Natural killer cell treated with Interleukin-12 subunit alpha and Interleukin-12 subunit beta and Interleukin-15 and Interleukin-18, amount 100 ng/mL, for 72 hours (primary cell): ENCODE measurements at regions not wholly inside any gene's neighbourhood (a gene's known extent, or its start where the extent isn't known, plus 50 kb on each side); places are given as distances from the start of the nearest gene placed in this dataset.

Experiments
- ATAC-seq, 2 donors: fragments of 150-1000 bp; cut with Tn5 transposase in 1 of 2; sonication (Bioruptor Pico), chemical (Tn5 transposase) in 1 of 2; 2 replicates each; pipeline ENCODE4 v1.10.0; 2021
- DNase-seq: peaks from one replicate; pipeline ENCODE4 v3.0.0; 2022; ENCODE audit warnings: low spot score
- H3K27ac Mint-ChIP-seq, 2 donors: 1 replicate in 1 of 2; 2 replicates in 1 of 2; pipeline ENCODE4 v1.8.0; 2022; ENCODE audit warnings: mixed read lengths in 2 of 2, mild to moderate bottlenecking in 1 of 2, moderate library complexity in 1 of 2
- H3K27me3 Mint-ChIP-seq, 2 donors: 1 replicate in 1 of 2; 2 replicates in 1 of 2; pipeline ENCODE4 v1.8.0; 2022; ENCODE audit warnings: mixed read lengths in 2 of 2
- H3K36me3 Mint-ChIP-seq: one replicate; pipeline ENCODE4 v1.8.0; 2022; ENCODE audit warnings: mixed read lengths
- H3K4me1 Mint-ChIP-seq, 2 donors: 1 replicate in 1 of 2; 2 replicates in 1 of 2; pipeline ENCODE4 v1.8.0; 2022; ENCODE audit warnings: low read depth in 2 of 2, mixed read lengths in 2 of 2, mild to moderate bottlenecking in 1 of 2
- H3K4me3 Mint-ChIP-seq: one replicate; pipeline ENCODE4 v1.8.0; 2022; ENCODE audit warnings: mixed read lengths
- H3K9me3 Mint-ChIP-seq: 2 replicates; pipeline ENCODE4 v1.8.0; 2022; ENCODE audit warnings: mixed read lengths

DNA sequence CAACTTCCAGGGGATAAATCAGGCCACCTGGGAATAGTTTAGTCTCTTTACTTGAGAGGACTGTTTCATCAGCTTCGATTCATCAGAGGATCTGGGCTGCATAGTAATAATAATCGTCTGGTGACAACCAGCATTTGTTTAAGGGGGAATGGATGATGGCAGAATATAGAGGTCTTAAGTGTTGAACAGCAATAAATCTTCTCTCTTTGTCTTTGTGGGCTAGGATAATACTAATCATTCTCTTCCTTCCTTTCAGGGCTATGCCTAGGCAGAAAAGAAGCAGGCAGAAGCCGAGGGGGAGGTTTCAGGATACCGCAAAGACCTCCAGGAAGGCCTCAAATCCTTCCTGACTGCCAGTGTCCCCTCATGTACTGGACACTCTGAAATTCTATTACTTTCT, 150.4 kb upstream of the GAREM1 start:
- H3K27me3 Mint-ChIP-seq: no peaks in the 10 kb centered on the region
- no peaks in the 10 kb centered on the region for H3K9me3 Mint-ChIP-seq
- no peaks in the 10 kb centered on the region for H3K36me3 Mint-ChIP-seq
- no peak overlapping the region for H3K27ac Mint-ChIP-seq
- no peaks in the 10 kb centered on the region for H3K4me1 Mint-ChIP-seq
- ATAC-seq: no peak
- H3K4me3 Mint-ChIP-seq: no peak overlapping the region
- DNase-seq: no peak

DNA sequence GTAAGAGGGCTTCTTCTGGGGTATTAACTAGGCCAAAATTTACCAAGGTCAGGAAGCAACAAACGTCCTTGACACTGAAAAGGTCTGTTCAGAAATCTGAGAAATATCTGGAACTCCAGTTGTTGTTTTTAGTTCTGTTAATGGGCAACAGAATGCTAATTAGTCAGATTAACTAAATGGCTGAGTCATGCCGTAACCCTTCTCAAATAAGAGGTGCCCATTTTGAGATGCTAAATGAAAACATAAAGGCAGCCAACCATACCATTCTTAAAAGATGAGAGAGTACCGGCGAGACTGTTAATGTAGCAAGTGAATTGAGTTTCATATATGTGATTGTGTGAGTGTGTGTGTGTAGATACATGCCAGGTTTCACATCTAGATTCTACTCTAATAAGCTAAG, 147.9 kb upstream of the GAREM1 start:
- Mint-ChIP-seq H3K9me3 (no peaks in the 10 kb centered on the region), H3K36me3 (no peaks in the 10 kb centered on the region), H3K4me1 (no peaks in the 10 kb centered on the region), H3K27ac (no peak overlapping the region), H3K4me3 (no peak overlapping the region), H3K27me3 (no peaks in the 10 kb centered on the region)
- DNase-seq (no peak), ATAC-seq (no peak)

DNA sequence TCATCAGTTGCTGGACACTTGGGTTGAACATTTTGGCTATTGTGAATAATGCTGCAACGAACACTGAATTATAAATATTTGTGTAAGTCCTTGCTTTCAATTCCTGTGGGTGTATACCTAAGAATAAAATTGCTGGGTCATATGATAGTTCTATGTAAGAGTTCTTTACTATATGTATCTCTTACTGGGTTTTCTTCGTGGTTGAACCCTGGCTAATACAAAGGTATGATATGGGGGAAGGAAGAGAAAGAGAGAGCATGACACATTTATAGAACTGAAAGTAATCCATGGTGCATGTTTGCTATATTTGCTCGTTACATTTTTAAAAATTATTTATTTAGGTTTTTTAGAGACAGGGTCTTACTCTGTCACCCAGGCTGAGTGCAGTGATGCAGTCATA, 143.1 kb upstream of the GAREM1 start:
- no peaks in the 10 kb centered on the region for H3K4me1 Mint-ChIP-seq
- H3K4me3 Mint-ChIP-seq: no peak overlapping the region
- DNase-seq: no peak
- no peaks in the 10 kb centered on the region for H3K36me3 Mint-ChIP-seq
- H3K27ac Mint-ChIP-seq: no peak overlapping the region
- H3K27me3 Mint-ChIP-seq: peaks cover 0 to 5% of the 10 kb centered on the region in 2 donors
- peaks cover 5% of the 10 kb centered on the region for H3K9me3 Mint-ChIP-seq
- ATAC-seq: no peak

DNA sequence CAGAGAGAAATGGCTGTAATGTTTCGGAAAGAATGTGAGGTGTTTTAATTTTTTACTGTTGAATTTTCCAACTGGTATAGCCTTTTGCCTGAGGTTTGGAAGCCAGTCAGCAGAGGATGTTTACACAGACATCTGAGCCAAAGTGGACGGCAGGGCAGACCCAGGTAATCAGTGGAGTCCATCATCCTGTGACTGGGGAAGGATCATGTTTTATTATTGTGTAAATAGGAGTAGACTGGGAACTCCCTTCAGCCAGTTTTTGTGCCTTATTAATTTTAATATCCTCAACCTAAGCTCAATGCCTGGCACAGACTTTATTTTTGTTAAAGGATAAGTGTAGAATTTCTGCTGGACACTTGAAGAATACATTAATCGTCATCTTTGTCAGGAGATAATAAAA, 142.0 kb upstream of the GAREM1 start:
- Mint-ChIP-seq H3K9me3 (peaks cover 5% of the 10 kb centered on the region), H3K27me3 (peaks cover 0 to 6% of the 10 kb centered on the region in 2 donors), H3K4me3 (no peak overlapping the region), H3K27ac (no peak overlapping the region), H3K36me3 (no peaks in the 10 kb centered on the region), H3K4me1 (no peaks in the 10 kb centered on the region)
- no peak for DNase-seq
- no peak for ATAC-seq

DNA sequence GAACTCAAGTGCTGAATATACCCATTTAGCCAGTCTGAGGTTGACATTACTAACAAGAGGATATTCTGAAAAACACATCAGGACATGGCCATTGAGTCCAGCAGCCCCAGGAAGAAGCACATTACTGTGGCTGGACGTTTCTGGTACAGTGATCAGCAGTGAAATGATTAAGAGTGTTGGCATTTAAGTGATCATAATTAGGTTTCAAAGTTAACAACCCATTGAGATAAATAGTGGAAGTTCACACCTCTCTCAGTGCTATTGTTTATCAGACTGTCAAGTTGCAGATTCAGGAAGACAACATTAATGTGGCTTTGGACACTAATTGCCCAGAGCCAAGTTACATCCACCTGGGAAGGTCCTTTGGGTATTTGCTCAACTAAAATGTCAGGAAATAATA, 139.5 kb upstream of the GAREM1 start:
- no peaks in the 10 kb centered on the region for H3K36me3 Mint-ChIP-seq
- no peaks in the 10 kb centered on the region for H3K4me1 Mint-ChIP-seq
- no peak overlapping the region for H3K4me3 Mint-ChIP-seq
- ATAC-seq (no peak), DNase-seq (no peak)
- peaks cover 5% of the 10 kb centered on the region for H3K9me3 Mint-ChIP-seq
- H3K27me3 Mint-ChIP-seq: peaks cover 0 to 6% of the 10 kb centered on the region in 2 donors
- no peak overlapping the region for H3K27ac Mint-ChIP-seq

DNA sequence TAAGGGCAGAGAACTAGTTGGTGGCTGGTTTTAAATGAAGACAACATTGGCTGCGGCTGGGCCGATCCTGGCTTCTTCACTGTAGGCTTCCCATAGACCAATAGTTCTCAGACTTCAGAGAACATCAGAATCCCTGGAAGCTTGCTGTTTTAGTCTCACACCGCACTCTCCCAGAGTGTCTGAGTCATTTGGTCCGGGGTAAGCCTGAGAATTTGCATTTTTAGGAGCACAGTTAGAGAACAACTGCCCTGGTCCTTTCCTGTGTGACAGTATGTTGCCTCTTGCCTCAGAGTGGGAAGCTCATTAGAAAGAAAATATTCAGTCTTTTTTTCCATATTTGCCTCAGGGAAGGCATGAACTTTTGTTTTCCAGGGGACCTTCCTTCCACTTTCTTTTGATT, 137.1 kb upstream of the GAREM1 start:
- ATAC-seq: no peak
- no peaks in the 10 kb centered on the region for H3K36me3 Mint-ChIP-seq
- H3K27ac Mint-ChIP-seq: no peak overlapping the region
- H3K4me3 Mint-ChIP-seq: no peak overlapping the region
- peaks cover 9% of the 10 kb centered on the region for H3K9me3 Mint-ChIP-seq
- H3K27me3 Mint-ChIP-seq: peaks cover 0 to 6% of the 10 kb centered on the region in 2 donors
- no peak for DNase-seq
- no peaks in the 10 kb centered on the region for H3K4me1 Mint-ChIP-seq

DNA sequence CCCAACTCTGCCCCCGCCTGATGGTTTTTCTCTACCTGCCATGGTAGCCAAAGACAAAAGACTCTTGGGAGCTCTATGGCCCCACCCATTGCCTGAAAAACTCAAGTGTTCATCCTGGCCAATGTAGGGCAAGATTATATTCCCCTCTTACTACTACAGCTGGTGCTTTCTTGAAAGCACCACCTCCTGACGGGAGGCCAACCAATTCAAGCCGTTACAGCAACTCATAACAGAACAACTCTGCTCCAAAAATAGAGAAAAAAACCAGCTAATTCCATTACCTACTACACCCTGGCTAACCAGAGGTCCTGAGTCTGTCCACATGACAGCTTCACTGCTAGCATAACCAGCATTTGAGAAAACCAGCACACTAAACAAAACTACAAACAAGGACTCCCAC, 127.5 kb upstream of the GAREM1 start:
- H3K27ac Mint-ChIP-seq: no peak overlapping the region

DNA sequence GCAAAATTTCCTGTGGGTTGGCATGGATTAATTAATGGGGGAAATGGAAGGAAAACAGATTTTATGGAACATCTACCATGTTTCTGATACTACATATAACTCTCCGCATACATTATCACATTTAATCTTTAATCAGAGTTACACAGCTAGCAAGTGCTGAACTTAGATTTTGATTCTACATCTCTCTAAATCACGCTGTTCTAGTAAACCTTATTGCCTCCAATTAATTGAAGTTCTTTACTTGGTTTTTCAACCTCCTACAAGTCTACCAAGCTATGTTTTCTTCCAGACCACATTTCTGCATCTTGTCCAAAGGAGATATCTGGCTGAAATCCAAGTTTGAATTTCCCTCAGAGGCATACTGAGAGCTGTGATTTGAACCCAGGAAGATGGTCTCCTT, 125.8 kb upstream of the GAREM1 start:
- Mint-ChIP-seq H3K4me3 (no peak overlapping the region), H3K36me3 (no peaks in the 10 kb centered on the region), H3K9me3 (no peaks in the 10 kb centered on the region), H3K4me1 (no peaks in the 10 kb centered on the region), H3K27ac (no peak overlapping the region), H3K27me3 (peaks cover 0 to 2% of the 10 kb centered on the region in 2 donors)
- ATAC-seq (no peak), DNase-seq (no peak)

More for the DNA sequence above, 127.5 kb upstream of the GAREM1 start:
- Mint-ChIP-seq H3K27me3 (peaks cover 0 to 2% of the 10 kb centered on the region in 2 donors), H3K36me3 (no peaks in the 10 kb centered on the region), H3K4me3 (no peak overlapping the region), H3K9me3 (no peaks in the 10 kb centered on the region), H3K4me1 (no peaks in the 10 kb centered on the region)
- ATAC-seq: no peak
- DNase-seq: no peak

DNA sequence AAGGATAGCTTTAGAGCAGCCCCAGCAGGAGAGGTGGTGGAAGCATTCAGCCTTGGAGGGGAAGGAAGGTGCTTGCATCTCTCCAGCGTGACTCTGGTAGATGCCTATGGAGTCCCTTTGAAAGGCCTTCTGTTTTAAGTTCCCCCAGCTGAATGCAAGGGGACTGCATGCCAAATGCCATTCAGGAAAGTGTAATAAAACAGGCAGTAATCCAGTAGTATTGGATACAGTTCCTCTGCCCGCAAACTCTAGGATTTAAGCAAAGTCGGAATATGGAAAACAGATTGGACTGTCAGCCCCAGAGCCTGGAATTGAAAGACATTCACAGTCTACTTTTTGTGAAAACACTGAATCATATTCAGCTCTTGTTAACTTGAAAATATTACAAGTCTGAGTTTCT, 125.2 kb upstream of the GAREM1 start:
- no peaks in the 10 kb centered on the region for H3K9me3 Mint-ChIP-seq
- peaks cover 0 to 2% of the 10 kb centered on the region in 2 donors for H3K27me3 Mint-ChIP-seq
- H3K36me3 Mint-ChIP-seq: no peaks in the 10 kb centered on the region
- no peaks in the 10 kb centered on the region for H3K4me1 Mint-ChIP-seq
- ATAC-seq (no peak), DNase-seq (no peak)
- no peak overlapping the region for H3K27ac Mint-ChIP-seq
- H3K4me3 Mint-ChIP-seq: no peak overlapping the region

DNA sequence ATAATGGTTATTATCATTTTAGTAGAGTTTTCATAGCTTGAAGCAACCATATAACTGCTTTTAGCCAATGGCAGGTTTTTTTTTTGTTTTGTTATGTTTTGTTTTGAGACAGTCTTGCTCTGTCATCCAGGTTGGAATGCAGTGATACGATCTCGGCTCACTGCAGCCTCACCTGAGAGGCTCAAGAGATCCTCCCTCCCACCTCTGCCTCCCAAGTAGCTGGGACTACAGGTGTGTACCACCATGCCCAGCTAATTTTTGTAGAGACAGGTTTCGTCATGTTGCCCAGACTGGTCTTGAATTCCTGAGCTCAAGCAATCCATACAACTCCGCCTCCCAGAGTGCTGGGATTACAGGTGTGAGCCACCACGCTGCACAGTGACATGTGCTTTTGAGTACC, 117.5 kb upstream of the GAREM1 start:
- H3K36me3 Mint-ChIP-seq: no peaks in the 10 kb centered on the region
- no peaks in the 10 kb centered on the region for H3K4me1 Mint-ChIP-seq
- H3K27me3 Mint-ChIP-seq: no peaks in the 10 kb centered on the region
- no peak overlapping the region for H3K27ac Mint-ChIP-seq
- H3K4me3 Mint-ChIP-seq: no peak overlapping the region
- H3K9me3 Mint-ChIP-seq: peaks cover 5% of the 10 kb centered on the region
- ATAC-seq (no peak), DNase-seq (no peak)

DNA sequence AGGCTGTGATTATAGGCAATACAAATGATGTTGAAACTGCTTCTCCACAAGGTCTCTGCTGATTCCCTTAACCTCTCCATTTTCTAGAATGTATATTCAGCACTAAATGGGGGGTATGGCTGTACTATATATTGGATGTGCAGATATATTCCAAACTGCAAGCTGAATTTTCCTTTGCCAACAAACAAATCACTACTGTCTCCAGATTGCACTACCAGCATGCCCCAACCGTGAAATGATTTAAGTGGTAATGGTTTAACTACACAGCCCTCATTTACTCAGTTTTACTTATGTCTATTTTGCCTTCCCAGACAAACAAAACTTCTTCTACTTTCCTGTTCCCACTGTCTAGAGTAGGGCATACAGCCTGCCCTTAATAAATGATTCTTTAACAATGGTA, 112.7 kb upstream of the GAREM1 start:
- no peak overlapping the region for H3K27ac Mint-ChIP-seq
- H3K4me1 Mint-ChIP-seq: no peaks in the 10 kb centered on the region
- DNase-seq (no peak), ATAC-seq (no peak)
- H3K4me3 Mint-ChIP-seq: no peak overlapping the region
- no peaks in the 10 kb centered on the region for H3K36me3 Mint-ChIP-seq
- peaks cover 0 to 2% of the 10 kb centered on the region in 2 donors for H3K27me3 Mint-ChIP-seq
- no peaks in the 10 kb centered on the region for H3K9me3 Mint-ChIP-seq

DNA sequence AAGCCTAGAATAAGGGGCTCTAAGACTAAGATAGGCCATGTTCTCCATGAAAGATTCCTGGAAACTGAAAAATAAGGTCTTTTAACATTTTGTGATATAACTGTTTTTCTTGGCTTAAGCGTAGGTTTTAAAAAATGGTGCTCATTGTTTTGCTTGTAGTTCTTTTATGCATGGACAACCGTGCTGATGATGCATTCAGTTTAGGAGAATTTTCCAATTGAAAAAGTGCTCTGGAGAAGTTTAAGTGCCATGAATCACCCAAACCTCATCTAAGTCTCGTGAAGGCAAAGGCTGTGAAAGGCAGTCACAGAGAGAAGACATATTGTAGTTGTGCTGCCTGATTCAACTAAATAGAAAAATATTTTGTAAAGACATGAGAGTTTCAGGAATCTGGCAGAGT, 111.8 kb upstream of the GAREM1 start:
- DNase-seq (no peak), ATAC-seq (no peak)
- no peaks in the 10 kb centered on the region for H3K9me3 Mint-ChIP-seq
- peaks cover 0 to 2% of the 10 kb centered on the region in 2 donors for H3K27me3 Mint-ChIP-seq
- no peaks in the 10 kb centered on the region for H3K4me1 Mint-ChIP-seq
- no peak overlapping the region for H3K4me3 Mint-ChIP-seq
- H3K36me3 Mint-ChIP-seq: no peaks in the 10 kb centered on the region
- no peak overlapping the region for H3K27ac Mint-ChIP-seq

DNA sequence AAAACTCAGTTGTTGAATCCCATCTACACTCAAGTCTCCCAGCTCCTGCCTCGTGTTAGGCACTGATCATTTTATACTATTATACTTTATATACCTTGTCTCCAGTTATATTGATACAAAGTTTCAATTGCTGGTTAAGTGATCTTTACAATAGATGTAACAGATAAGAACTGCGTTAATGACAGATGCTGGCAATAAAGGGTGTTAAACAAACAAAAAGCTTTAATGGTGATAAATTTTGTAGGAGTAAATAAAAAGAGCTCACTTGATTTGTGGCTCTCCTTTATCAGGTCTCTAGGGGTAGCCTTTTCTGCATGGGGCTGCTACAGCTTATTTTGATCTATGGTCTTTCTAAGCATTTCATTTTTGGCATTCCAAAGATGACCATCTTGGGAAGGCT, 106.9 kb upstream of the GAREM1 start:
- no peaks in the 10 kb centered on the region for H3K9me3 Mint-ChIP-seq
- H3K27ac Mint-ChIP-seq: no peak overlapping the region
- H3K4me3 Mint-ChIP-seq: no peak overlapping the region
- no peak for ATAC-seq
- no peak for DNase-seq
- no peaks in the 10 kb centered on the region for H3K4me1 Mint-ChIP-seq
- peaks cover 9 to 10% of the 10 kb centered on the region in 2 donors for H3K27me3 Mint-ChIP-seq
- H3K36me3 Mint-ChIP-seq: no peaks in the 10 kb centered on the region

DNA sequence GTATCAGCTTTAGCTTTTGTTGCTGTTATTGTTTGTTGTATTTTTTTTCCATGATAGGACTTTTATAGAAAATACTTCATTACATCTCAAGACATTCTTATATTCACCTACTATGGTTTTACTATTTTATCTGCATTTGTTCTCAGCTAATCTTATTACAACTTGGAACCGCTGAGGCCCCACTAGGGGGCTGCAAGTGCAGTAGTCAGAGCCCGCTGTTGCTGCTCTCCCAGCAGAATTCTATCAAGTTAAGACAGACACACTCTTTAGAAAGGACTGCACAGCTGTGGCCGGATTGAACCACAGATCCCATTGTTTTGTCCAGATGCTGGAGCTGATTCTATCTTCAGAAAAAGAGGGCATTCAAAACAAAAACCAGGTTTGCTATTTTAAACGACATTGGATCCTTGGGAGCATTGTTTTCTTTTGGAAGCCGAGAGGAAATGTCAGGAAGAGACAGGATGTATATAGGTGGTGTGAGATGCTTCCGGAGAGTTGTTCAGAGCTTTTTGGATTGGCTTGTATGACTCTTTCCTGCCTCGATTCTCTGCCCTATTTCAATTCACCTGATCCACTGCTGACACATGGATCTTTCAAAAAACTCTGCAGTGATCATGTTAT, 105.7 kb upstream of the GAREM1 start:
- Mint-ChIP-seq H3K4me1 (no peaks in the 10 kb centered on the region), H3K27ac (no peak overlapping the region), H3K36me3 (no peaks in the 10 kb centered on the region), H3K9me3 (no peaks in the 10 kb centered on the region), H3K4me3 (no peak overlapping the region), H3K27me3 (peaks cover 9 to 14% of the 10 kb centered on the region in 2 donors)
- DNase-seq (no peak), ATAC-seq (no peak)

DNA sequence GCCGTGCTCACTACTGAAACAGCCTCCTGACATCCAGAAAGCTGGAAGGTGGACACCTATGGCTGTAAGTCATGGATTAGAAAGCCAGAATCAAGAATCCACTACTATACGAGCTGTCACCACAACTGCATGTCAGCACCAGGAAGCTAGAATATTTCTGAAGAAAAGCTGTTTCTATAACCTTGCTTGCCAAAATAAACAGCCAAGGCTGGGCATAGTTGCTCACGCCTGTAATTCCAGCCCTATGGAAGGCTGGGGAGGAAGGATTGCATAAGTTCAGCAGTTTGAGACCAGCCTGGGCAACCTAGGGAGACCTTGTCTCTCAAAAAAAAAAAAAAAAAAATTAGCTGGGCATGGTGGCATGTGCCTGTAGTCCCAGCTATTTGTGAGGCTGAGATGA, 96.3 kb upstream of the GAREM1 start:
- no peak overlapping the region for H3K27ac Mint-ChIP-seq
- no peak for DNase-seq
- H3K36me3 Mint-ChIP-seq: no peaks in the 10 kb centered on the region
- H3K4me1 Mint-ChIP-seq: no peaks in the 10 kb centered on the region
- no peaks in the 10 kb centered on the region for H3K9me3 Mint-ChIP-seq
- H3K27me3 Mint-ChIP-seq: no peaks in the 10 kb centered on the region
- H3K4me3 Mint-ChIP-seq: no peak overlapping the region
- no peak for ATAC-seq
